ENCODE measurements at regions not wholly inside any gene's neighbourhood (a gene's known extent, or its start where the extent isn't known, plus 50 kb on each side); places are given as distances from the start of the nearest gene placed in this dataset.

DNA sequence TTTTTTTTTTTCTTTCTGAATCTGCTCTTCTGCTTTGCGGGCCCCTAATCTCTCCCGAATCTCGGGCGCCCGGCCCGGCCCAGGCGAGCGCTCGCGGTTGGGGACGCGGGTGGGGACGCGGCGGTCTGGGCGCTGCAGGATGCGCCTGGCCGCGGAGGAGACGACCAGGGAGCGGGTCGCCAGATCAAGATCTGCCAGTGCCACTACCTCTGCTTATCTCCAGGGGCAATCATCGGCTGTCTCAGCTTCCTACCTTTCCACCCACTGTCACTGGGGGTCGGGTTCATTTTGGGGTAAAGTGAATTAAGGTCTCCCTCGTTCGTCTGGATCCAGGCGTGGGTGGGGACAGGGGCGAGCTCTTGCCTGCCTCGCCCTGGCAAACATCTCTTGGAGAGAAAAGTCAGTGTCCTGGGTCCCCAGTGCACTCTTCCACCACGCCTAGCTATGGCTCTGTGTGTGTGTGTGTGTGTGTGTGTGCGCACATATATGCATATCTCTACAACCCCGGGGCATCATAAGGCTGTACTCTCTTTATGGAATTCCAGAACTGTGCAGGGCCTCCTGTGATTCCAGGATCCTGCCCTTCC is 422.3 kb downstream of the VRK1 start:
- TF ChIP-seq, protein P1, sequence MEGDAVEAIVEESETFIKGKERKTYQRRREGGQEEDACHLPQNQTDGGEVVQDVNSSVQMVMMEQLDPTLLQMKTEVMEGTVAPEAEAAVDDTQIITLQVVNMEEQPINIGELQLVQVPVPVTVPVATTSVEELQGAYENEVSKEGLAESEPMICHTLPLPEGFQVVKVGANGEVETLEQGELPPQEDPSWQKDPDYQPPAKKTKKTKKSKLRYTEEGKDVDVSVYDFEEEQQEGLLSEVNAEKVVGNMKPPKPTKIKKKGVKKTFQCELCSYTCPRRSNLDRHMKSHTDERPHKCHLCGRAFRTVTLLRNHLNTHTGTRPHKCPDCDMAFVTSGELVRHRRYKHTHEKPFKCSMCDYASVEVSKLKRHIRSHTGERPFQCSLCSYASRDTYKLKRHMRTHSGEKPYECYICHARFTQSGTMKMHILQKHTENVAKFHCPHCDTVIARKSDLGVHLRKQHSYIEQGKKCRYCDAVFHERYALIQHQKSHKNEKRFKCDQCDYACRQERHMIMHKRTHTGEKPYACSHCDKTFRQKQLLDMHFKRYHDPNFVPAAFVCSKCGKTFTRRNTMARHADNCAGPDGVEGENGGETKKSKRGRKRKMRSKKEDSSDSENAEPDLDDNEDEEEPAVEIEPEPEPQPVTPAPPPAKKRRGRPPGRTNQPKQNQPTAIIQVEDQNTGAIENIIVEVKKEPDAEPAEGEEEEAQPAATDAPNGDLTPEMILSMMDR (IDR thresholded peaks at IDR 0.05): no peak
- no peak for TF ChIP-seq POLR2A (IDR thresholded peaks at IDR 0.05)

Data from breast epithelium (tissue), 3 donors.